Mesendoderm (in vitro differentiated cells): ENCODE measurements at regions not wholly inside any gene's neighbourhood (a gene's known extent, or its start where the extent isn't known, plus 50 kb on each side); places are given as distances from the start of the nearest gene placed in this dataset.

Experiments used
- DNase-seq: peaks from one replicate; pipeline ENCODE4 v3.0.0; 2013
- H2AK5ac ChIP-seq: 2 replicates; pipeline ENCODE4 v1.6.1; 2013; ENCODE audit warnings: low read length, inconsistent platforms
- H2BK120ac ChIP-seq: 2 replicates; pipeline ENCODE4 v1.6.1; 2013; ENCODE audit warnings: low read depth, mild to moderate bottlenecking, low read length, moderate library complexity, mixed read lengths
- H2BK15ac ChIP-seq: replicated peaks from 2 replicates; pipeline ENCODE4 v1.6.1; 2013; ENCODE audit warnings: low read depth, mild to moderate bottlenecking, moderate library complexity
- H2BK5ac ChIP-seq: 2 replicates; pipeline ENCODE4 v1.6.1; 2013; ENCODE audit warnings: low read length, inconsistent platforms
- H3K18ac ChIP-seq: 2 replicates; pipeline ENCODE4 v1.6.1; 2013; ENCODE audit warnings: mild to moderate bottlenecking, low read length, mixed read lengths
- H3K23ac ChIP-seq: one replicate; pipeline ENCODE4 v1.6.1; 2013; ENCODE audit warnings: low read length
- H3K27ac ChIP-seq: 2 replicates; pipeline ENCODE4 v1.5.1; 2013; ENCODE audit warnings: low read depth, mild to moderate bottlenecking, inconsistent platforms, low read length, moderate library complexity
- H3K27me3 ChIP-seq: 2 replicates; pipeline ENCODE4 v1.6.1; 2013; ENCODE audit warnings: low read length, control low read depth, mild to moderate bottlenecking, inconsistent platforms; ENCODE audit not compliant: insufficient read depth, poor library complexity
- H3K36me3 ChIP-seq: 2 replicates; pipeline ENCODE4 v1.6.1; 2013; ENCODE audit warnings: low read length, inconsistent platforms; ENCODE audit not compliant: control insufficient read depth, insufficient read depth
- H3K4ac ChIP-seq: one replicate; pipeline ENCODE4 v1.6.1; 2013; ENCODE audit warnings: low read depth, mild to moderate bottlenecking, low read length, moderate library complexity
- H3K4me1 ChIP-seq: 2 replicates; pipeline ENCODE4 v1.6.1; 2013; ENCODE audit warnings: low read depth, low read length, inconsistent platforms; ENCODE audit not compliant: control insufficient read depth
- H3K4me2 ChIP-seq: 2 replicates; pipeline ENCODE4 v1.6.1; 2013; ENCODE audit warnings: low read length
- H3K4me3 ChIP-seq: 2 replicates; pipeline ENCODE4 v1.5.1; 2013; ENCODE audit warnings: mild to moderate bottlenecking, low read length
- H3K56ac ChIP-seq: one replicate; pipeline ENCODE4 v1.6.1; 2013; ENCODE audit warnings: low read length
- H3K79me1 ChIP-seq: 2 replicates; pipeline ENCODE4 v1.6.1; 2013; ENCODE audit warnings: low read length, inconsistent platforms
- H3K79me2 ChIP-seq: 2 replicates; pipeline ENCODE4 v1.6.1; 2013; ENCODE audit warnings: mild to moderate bottlenecking, low read length; ENCODE audit not compliant: control insufficient read depth, insufficient read depth
- H3K9ac ChIP-seq: 2 replicates; pipeline ENCODE4 v1.6.1; 2013; ENCODE audit warnings: low read length, inconsistent platforms
- H4K5ac ChIP-seq: one replicate; pipeline ENCODE4 v1.6.1; 2013; ENCODE audit warnings: low read length
- H4K8ac ChIP-seq: one replicate; pipeline ENCODE4 v1.6.1; 2013; ENCODE audit warnings: low read depth, mild to moderate bottlenecking, control low read depth, low read length, moderate library complexity
- WGBS: extraction: QIAGEN DNeasy Blood & Tissue Kit; methylation state at CpG from one replicate; pipeline ENCODE4 v1.1.7; 2013; ENCODE audit warnings: low lambda C conversion rate, missing lambda C conversion rate; ENCODE audit not compliant: insufficient coverage; ENCODE audit errors: extremely low coverage; 5-methylcytosine and 5-hydroxymethylcytosine counted together

DNA sequence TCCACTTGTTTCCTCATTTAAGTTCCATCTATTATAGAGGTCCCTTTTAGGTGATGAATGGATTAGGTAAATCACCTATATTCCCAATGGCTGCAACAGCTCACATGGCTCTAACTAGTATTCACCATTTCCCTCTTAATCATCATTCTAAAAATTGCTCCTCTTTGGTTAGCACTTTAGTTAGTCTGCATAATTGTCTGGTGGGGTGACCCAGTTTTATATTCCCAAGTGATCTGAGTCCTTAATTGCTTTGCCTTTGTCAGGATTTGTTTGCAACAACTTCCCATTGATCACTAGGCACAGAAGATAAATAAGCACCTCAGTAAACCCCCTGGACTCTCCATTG lies 395.2 kb downstream of the RAB38 start:
- Histone ChIP-seq H4K5ac (no peak overlapping the region), H3K23ac (no peak overlapping the region), H3K56ac (no peak overlapping the region), H3K4me2 (no peak overlapping the region), H2BK5ac (no peak overlapping the region), H3K4me1 (no peaks in the 10 kb centered on the region), H3K79me2 (no peaks in the 10 kb centered on the region), H2BK120ac (no peak overlapping the region), H3K79me1 (no peaks in the 10 kb centered on the region), H3K27me3 (no peaks in the 10 kb centered on the region), H3K18ac (no peak overlapping the region), H2AK5ac (no peak overlapping the region), H3K4me3 (no peak overlapping the region), H2BK15ac (no peak overlapping the region), H3K4ac (no peak overlapping the region), H3K27ac (no peak overlapping the region), H3K36me3 (no peaks in the 10 kb centered on the region), H3K9ac (no peak overlapping the region), H4K8ac (no peak overlapping the region)
- DNase-seq = no peak

DNA sequence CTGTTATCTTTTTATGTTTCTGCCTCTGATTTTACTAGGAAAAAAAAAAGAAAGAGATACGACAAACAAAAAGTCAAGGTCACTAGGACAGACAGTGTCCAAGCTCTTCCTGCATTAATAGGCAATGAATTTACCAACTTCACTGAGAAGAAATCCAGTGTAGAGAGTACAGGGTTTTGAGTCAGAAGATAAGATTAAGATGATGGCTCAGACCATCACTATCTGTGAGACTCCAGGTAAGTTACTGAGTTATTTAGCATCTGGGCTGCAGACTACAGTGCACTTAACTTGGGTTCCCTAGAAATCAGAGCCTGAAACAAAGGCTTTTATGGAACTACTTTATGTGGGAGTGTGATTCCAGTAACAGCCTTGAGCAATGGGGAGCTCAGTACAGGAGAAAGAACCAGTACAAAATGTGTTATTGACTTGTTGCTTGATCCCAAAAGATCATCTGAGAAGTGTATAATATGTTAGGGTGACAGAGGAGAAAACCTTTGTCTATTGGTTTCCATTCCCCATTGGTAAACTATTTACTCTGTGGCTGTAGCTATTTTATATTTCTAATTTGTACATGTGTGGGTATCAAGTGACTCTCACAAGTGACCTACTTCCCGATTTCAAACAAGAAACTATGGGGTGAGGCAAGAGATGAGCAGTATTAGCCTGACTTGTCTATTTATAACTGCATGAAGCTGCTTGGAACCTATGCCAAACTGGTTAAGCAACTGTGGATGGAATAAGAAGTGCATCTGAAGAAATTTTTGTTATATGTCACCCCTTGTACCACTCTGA lies 395.8 kb downstream of the RAB38 start:
- Histone ChIP-seq H3K23ac (no peak overlapping the region), H2BK120ac (no peak overlapping the region), H3K56ac (no peak overlapping the region), H3K27me3 (no peaks in the 10 kb centered on the region), H2BK15ac (no peak overlapping the region), H3K79me1 (no peaks in the 10 kb centered on the region), H4K8ac (no peak overlapping the region), H2BK5ac (no peak overlapping the region), H3K4me2 (no peak overlapping the region), H3K27ac (no peak overlapping the region), H3K18ac (no peak overlapping the region), H3K4me1 (no peaks in the 10 kb centered on the region), H3K36me3 (no peaks in the 10 kb centered on the region), H3K9ac (no peak overlapping the region), H2AK5ac (no peak overlapping the region), H3K4ac (no peak overlapping the region), H4K5ac (no peak overlapping the region), H3K4me3 (no peak overlapping the region), H3K79me2 (no peaks in the 10 kb centered on the region)
- no peak for DNase-seq
- WGBS = no CpG with 5 or more reads among the region's 2 CpGs

DNA sequence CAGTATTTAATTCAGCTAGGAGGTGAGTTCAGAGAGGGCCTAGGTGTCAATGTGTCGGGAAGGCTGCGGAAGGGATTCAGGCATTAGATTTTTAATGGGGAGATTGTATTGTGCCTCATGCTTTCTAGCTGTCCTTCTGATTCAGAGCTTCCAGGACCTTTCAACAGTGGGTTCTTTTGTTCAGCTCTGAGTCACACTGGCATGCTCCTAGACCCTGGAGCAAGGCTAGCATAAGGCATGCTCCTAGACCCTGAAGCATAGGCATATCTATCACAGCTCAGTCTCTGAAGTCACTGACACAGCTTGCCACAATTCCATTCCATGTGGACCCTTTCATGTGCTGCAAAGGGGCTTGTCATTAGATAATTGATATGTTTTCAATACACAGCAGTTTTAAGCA lies 396.9 kb downstream of the RAB38 start:
- Histone ChIP-seq H3K27ac (no peak overlapping the region), H3K18ac (no peak overlapping the region), H3K4me2 (no peak overlapping the region), H4K8ac (no peak overlapping the region), H3K79me2 (no peaks in the 10 kb centered on the region), H2BK15ac (no peak overlapping the region), H3K23ac (no peak overlapping the region), H3K4ac (no peak overlapping the region), H3K36me3 (no peaks in the 10 kb centered on the region), H3K56ac (no peak overlapping the region), H3K27me3 (no peaks in the 10 kb centered on the region), H2AK5ac (no peak overlapping the region), H3K9ac (no peak overlapping the region), H4K5ac (no peak overlapping the region), H2BK120ac (no peak overlapping the region), H3K4me1 (no peaks in the 10 kb centered on the region), H2BK5ac (no peak overlapping the region), H3K79me1 (no peaks in the 10 kb centered on the region), H3K4me3 (no peak overlapping the region)
- WGBS = no CpG with 5 or more reads among the region's 2 CpGs
- peak; percentile 14 for DNase-seq

DNA sequence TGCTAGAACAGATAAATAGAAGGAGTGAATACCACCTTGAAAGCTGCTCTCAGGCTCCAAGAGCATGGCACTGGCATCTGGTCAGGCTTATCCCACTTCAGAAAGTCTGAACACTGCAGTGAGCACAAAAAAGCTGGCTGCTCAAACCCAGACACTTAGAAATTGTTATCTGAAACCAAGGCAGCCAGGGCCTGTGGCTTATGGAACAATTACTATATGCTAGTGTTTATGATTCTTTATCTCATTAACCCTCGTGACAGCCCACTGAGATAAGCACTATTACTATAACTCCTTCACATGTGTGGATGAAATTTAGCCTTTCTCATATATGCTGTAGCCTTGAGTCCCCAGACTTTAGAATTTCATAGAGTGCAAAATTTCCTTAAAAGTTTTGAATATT lies 400.2 kb downstream of the RAB38 start:
- no peak overlapping the region for H2AK5ac ChIP-seq
- H3K56ac ChIP-seq = no peak overlapping the region
- WGBS = no CpG with 5 or more reads among the region's 1 CpG
- H2BK15ac ChIP-seq = no peak overlapping the region
- no peaks in the 10 kb centered on the region for H3K36me3 ChIP-seq
- H3K18ac ChIP-seq = no peak overlapping the region
- no peak overlapping the region for H3K4me3 ChIP-seq
- DNase-seq = no peak
- H4K8ac ChIP-seq = no peak overlapping the region
- H4K5ac ChIP-seq = no peak overlapping the region
- no peak overlapping the region for H3K4me2 ChIP-seq
- H3K23ac ChIP-seq = no peak overlapping the region
- no peak overlapping the region for H3K9ac ChIP-seq
- H3K4me1 ChIP-seq = no peaks in the 10 kb centered on the region
- no peaks in the 10 kb centered on the region for H3K27me3 ChIP-seq
- no peak overlapping the region for H3K27ac ChIP-seq
- no peak overlapping the region for H2BK120ac ChIP-seq
- no peak overlapping the region for H2BK5ac ChIP-seq
- H3K79me1 ChIP-seq = no peaks in the 10 kb centered on the region
- H3K79me2 ChIP-seq = no peaks in the 10 kb centered on the region
- no peak overlapping the region for H3K4ac ChIP-seq

DNA sequence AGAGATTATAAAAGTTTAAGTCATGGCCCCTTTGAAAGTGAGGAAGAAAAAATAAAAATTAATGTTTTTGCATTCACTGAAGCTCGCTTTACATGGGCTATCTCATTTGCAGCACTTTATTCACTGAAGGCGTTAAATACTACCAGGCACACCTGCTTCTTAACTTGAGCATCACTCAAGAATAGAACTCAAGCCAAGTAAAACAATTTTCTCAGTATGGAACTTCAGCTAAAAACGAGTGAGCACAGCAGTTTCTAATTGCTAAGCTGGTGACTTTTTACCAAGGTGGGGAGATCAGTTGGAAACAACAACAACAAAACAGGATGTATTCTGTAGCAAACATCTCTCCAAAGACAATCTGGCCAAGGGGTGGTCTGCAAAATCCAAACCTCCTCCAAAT lies 405.6 kb downstream of the RAB38 start:
- H3K4ac ChIP-seq = no peak overlapping the region
- H3K27me3 ChIP-seq = no peaks in the 10 kb centered on the region
- H3K18ac ChIP-seq = no peak overlapping the region

DNA sequence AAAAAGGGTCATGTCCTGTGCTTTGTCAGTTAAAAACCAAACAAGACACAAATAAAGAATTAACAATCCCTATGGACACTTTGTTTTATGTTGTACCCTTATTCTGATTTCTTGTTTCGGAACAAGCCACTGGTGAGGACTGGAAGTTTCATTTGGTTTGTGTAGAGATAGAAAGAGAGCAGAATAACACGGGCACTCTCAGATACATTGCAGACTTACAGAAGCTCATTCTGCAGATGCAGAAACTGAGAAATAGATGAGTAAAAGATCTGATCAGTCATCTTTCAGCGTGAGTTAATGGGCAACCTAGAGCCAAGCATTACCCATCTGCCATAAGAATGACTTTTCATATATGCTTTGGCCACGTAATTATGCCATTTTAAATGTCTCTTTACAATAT lies 407.6 kb downstream of the RAB38 start:
- no peak overlapping the region for H3K23ac ChIP-seq
- no peak overlapping the region for H4K5ac ChIP-seq
- no peak overlapping the region for H3K27ac ChIP-seq
- no peak overlapping the region for H2BK120ac ChIP-seq
- H3K36me3 ChIP-seq = no peaks in the 10 kb centered on the region
- H3K9ac ChIP-seq = no peak overlapping the region
- no peaks in the 10 kb centered on the region for H3K27me3 ChIP-seq
- H4K8ac ChIP-seq = no peak overlapping the region
- H3K79me1 ChIP-seq = no peaks in the 10 kb centered on the region
- DNase-seq = no peak
- no peak overlapping the region for H3K4me3 ChIP-seq
- no CpG with 5 or more reads among the region's 4 CpGs for WGBS
- no peak overlapping the region for H3K56ac ChIP-seq
- H3K79me2 ChIP-seq = no peaks in the 10 kb centered on the region
- no peak overlapping the region for H2BK5ac ChIP-seq
- no peak overlapping the region for H2AK5ac ChIP-seq
- no peak overlapping the region for H2BK15ac ChIP-seq
- no peak overlapping the region for H3K4me2 ChIP-seq
- H3K4me1 ChIP-seq = no peaks in the 10 kb centered on the region
- H3K18ac ChIP-seq = no peak overlapping the region
- no peak overlapping the region for H3K4ac ChIP-seq

More for the DNA sequence above, 405.6 kb downstream of the RAB38 start:
- DNase-seq = no peak
- Histone ChIP-seq H3K4me2 (no peak overlapping the region), H3K79me2 (no peaks in the 10 kb centered on the region), H3K79me1 (no peaks in the 10 kb centered on the region), H4K8ac (no peak overlapping the region), H4K5ac (no peak overlapping the region), H3K4me1 (no peaks in the 10 kb centered on the region), H3K56ac (no peak overlapping the region), H2AK5ac (no peak overlapping the region), H3K9ac (no peak overlapping the region), H3K23ac (no peak overlapping the region), H3K27ac (no peak overlapping the region), H3K4me3 (no peak overlapping the region), H2BK120ac (no peak overlapping the region), H2BK15ac (no peak overlapping the region), H3K36me3 (no peaks in the 10 kb centered on the region), H2BK5ac (no peak overlapping the region)
- WGBS = no CpG with 5 or more reads among the region's 3 CpGs
